Urinary bladder (tissue), 3 donors: ENCODE measurements at regions not wholly inside any gene's neighbourhood (a gene's known extent, or its start where the extent isn't known, plus 50 kb on each side); places are given as distances from the start of the nearest gene placed in this dataset.
"Not testable (repeated sequence)": the region's sequence is repeated elsewhere in the genome, so short reads cannot be mapped to it uniquely, and the experiment has no call there.

Experiments used
- DNase-seq: peaks from one replicate; pipeline ENCODE4 v3.0.0-alpha.2; 2015; ENCODE audit errors: extremely low spot score
- H3K27ac ChIP-seq: one replicate; pipeline ENCODE4 v1.5.1; 2013; ENCODE audit warnings: low read depth, mild to moderate bottlenecking, moderate library complexity
- H3K36me3 ChIP-seq: one replicate; pipeline ENCODE4 v1.6.1; 2013; ENCODE audit warnings: mild to moderate bottlenecking, moderate library complexity; ENCODE audit not compliant: insufficient read depth
- H3K4me1 ChIP-seq: one replicate; pipeline ENCODE4 v1.6.1; 2013; ENCODE audit warnings: mild to moderate bottlenecking, moderate library complexity; ENCODE audit not compliant: insufficient read depth
- H3K4me3 ChIP-seq: one replicate; pipeline ENCODE4 v1.5.1; 2013; ENCODE audit warnings: low read depth, low read length
- WGBS: extraction: QIAGEN DNeasy Blood & Tissue Kit; methylation state at CpG from one replicate; pipeline ENCODE4 v1.1.7; 2013; 5-methylcytosine and 5-hydroxymethylcytosine counted together
- donor health status: healthy with polysubstance abuse.
- donor health status: healthy.

- H3K4me1 ChIP-seq, result no peaks in the 10 kb centered on the region
- H3K36me3 ChIP-seq, result no peaks in the 10 kb centered on the region
- no peak overlapping the region for H3K27ac ChIP-seq
- peak; percentile 29 for DNase-seq
- WGBS, result 6% methylated on average over 2 of the region's 2 CpGs
- no peak overlapping the region for H3K4me3 ChIP-seq
Measured at GRCh38 chr3:81998139-81998755, 236.8 kb upstream of the GBE1 start.

DNA sequence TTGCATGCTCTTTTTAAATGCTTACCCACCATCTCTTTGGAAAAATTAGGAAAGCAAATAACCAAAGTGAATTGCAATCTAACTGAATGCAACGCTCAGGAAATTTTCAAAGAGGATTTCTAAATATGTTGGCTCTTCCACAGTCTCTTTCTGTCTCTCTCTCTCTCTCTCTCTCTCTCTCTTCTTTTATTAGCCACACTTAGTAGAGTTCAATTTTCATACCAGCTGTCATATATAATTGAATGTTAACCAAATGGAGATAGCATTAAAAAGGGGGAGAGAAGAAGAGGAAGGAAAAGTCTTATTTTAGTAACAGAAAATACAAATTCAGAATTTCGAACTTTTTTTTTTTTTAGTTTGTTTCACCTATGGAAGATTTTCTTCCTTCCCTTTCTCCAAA, 235.9 kb upstream of the GBE1 start:
- Histone ChIP-seq H3K4me1 (no peaks in the 10 kb centered on the region), H3K36me3 (no peaks in the 10 kb centered on the region), H3K27ac (no peak overlapping the region), H3K4me3 (no peak overlapping the region)
- 57% methylated on average over 2 of the region's 2 CpGs for WGBS
- no peak for DNase-seq

- Histone ChIP-seq H3K36me3 (no peaks in the 10 kb centered on the region), H3K27ac (no peak overlapping the region), H3K4me1 (no peaks in the 10 kb centered on the region), H3K4me3 (no peak overlapping the region)
- DNase-seq, result no peak
- 93% methylated on average over 2 of the region's 2 CpGs for WGBS
Measured at GRCh38 chr3:81995329-81995728, 233.9 kb upstream of the GBE1 start.

DNA sequence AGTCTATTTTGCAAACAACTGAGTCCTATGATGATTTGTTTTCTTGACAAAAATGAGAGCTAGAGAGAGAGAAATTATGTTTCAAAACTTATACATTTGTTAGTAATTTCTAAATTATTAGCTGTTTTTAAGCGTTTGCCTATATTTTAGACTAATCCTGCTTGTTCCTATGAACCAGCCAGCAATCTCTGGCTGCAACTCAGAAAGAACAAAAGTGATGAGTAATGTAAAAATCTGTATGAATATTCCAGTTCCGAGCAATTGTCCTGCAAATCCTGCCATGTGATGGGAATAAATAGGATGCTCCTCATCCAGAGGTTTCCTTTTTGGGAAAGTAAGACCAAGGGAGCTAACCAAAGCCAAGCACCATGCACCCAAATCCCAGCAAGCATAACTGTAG, 228.3 kb upstream of the GBE1 start:
- H3K36me3 ChIP-seq, result no peaks in the 10 kb centered on the region
- H3K4me1 ChIP-seq, result no peaks in the 10 kb centered on the region
- no peak overlapping the region for H3K4me3 ChIP-seq
- no peak overlapping the region for H3K27ac ChIP-seq
- no peak for DNase-seq
- 51% methylated on average over 2 of the region's 2 CpGs for whole genome bisulfite sequencing

DNA sequence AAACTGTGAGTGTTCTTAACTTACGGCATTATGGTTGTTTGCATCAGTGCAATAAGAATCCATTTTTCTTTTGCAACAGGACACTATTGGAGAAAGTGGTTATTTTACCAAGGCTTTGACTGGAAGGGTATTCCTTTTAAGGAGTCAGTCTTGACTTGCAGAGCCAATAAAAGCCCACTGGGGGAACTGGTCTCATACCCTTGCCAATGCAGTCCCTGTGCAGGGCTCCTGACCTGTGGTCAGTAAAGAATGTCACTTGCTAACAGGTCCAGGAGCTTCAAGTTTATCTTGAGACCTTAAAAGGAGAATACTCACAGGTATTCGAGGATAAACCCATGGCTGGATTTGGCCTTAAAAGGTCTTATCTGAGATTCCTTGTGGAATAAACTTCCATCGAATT, 227.8 kb upstream of the GBE1 start:
- 81% methylated on average over 3 of the region's 3 CpGs for whole genome bisulfite sequencing
- no peaks in the 10 kb centered on the region for H3K4me1 ChIP-seq
- DNase-seq, result no peak
- H3K27ac ChIP-seq, result no peak overlapping the region
- H3K36me3 ChIP-seq, result no peaks in the 10 kb centered on the region
- no peak overlapping the region for H3K4me3 ChIP-seq

GRCh38 chr3:81987412-81987811, 226.0 kb upstream of the GBE1 start:
- 93% methylated on average over 11 of the region's 11 CpGs for WGBS
- H3K27ac ChIP-seq, H3K4me1 ChIP-seq, H3K4me3 ChIP-seq, DNase-seq, H3K36me3 ChIP-seq: not testable (repeated sequence)

- Histone ChIP-seq H3K36me3 (no peaks in the 10 kb centered on the region), H3K4me3 (no peak overlapping the region), H3K27ac (no peak overlapping the region), H3K4me1 (no peaks in the 10 kb centered on the region)
- 81% methylated on average over 12 of the region's 12 CpGs for WGBS
- no peak for DNase-seq
Measured at GRCh38 chr3:81985996-81986723, 224.7 kb upstream of the GBE1 start.

- Histone ChIP-seq H3K36me3 (no peaks in the 10 kb centered on the region), H3K27ac (no peak overlapping the region), H3K4me3 (no peak overlapping the region), H3K4me1 (no peaks in the 10 kb centered on the region)
- WGBS, result 90% methylated on average over 1 of the region's 1 CpG
- no peak for DNase-seq
Measured at GRCh38 chr3:81983382-81983781, 221.9 kb upstream of the GBE1 start.

DNA sequence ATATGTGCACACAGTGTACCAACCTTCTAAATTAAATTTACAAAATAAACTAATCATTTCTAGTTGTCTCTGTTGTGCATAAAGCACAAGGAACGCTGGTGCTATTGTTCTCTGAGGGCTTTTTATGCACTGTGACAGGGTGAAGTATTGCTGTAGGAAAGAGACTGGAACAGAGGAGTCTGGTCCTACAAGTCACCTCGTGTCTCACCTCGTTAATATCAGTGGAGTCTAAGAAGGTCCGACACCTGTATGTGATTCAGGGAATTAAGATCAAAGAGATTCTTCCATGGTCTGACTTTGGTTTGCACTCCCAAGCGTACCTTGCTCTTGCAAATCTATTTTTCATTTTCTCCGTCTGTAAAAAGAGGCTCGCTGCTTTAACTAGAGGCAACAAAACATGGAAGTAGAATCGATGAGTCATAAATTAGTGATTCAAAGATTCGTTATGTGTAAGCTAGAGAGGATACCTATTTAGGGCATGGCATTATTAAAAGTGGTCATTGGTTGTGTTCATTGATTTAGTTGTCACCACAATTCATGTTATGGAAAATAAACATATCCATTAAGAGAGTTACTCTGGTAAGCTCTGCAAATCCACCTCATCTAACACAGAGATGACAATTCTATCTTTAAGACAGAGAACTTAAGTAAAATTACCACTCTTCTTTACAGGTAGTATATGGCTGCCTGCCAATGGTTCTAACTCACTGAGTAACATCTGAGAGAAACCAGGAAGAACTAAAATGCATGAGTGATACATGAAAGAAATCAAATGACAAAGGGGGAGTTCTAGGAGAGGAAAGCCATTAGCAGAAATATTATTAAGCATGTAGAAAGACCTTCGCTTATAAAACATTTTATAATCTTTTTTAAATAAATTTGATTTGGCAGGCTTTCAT, 219.4 kb upstream of the GBE1 start:
- WGBS, result 72% methylated on average over 10 of the region's 10 CpGs
- no peak overlapping the region for H3K4me3 ChIP-seq
- H3K27ac ChIP-seq, result no peak overlapping the region

DNA sequence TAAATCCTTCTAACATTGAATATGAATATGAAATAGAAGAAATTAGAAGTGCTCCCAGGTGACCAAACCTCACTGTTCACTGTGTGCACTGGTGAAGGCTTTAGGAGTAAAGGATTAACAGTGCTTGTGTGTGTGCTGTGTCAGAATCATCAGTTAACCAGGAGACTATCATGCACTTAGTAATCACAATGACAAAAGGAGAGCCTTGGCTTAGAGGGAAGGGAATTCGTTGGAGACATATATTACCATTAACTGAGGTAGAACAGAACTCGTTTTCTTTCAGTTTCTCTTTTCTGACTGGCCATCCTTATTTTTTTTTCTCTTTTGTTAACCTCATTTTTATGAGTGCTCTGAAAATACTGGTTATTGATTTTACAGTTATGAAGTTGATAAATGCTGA, 213.3 kb upstream of the GBE1 start:
- Histone ChIP-seq H3K4me1 (no peaks in the 10 kb centered on the region), H3K36me3 (no peaks in the 10 kb centered on the region), H3K27ac (no peak overlapping the region), H3K4me3 (no peak overlapping the region)
- DNase-seq, result no peak
- WGBS, result 35% methylated on average over 2 of the region's 2 CpGs

More for the DNA sequence above, 219.4 kb upstream of the GBE1 start:
- Histone ChIP-seq H3K36me3 (no peaks in the 10 kb centered on the region), H3K4me1 (no peaks in the 10 kb centered on the region)
- no peak for DNase-seq

GRCh38 chr3:81968658-81969057, 207.2 kb upstream of the GBE1 start:
- Histone ChIP-seq H3K4me3 (no peak overlapping the region), H3K4me1 (no peaks in the 10 kb centered on the region), H3K36me3 (no peaks in the 10 kb centered on the region), H3K27ac (no peak overlapping the region)
- WGBS, result 63% methylated on average over 4 of the region's 4 CpGs
- no peak for DNase-seq

DNA sequence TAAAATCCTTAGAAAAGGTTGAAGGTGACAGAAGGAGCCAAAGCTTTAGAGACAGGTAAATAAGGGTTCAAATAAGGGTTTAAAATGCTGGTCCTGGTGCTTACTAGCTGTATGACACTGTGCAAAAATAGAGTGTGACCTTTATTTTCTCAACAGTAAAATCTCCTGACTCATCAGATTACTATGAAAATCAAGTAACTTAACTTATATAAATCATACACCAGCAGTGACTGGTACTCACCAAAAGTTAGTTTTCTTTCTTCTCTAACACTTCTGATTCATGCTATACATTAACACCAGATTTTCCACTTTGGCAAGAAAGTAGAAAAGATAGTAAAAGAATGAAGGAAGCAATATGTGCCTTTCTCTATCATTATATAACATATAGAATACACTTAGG, 205.9 kb upstream of the GBE1 start:
- no peak overlapping the region for H3K27ac ChIP-seq
- H3K4me3 ChIP-seq, result no peak overlapping the region
- no peaks in the 10 kb centered on the region for H3K36me3 ChIP-seq
- no peaks in the 10 kb centered on the region for H3K4me1 ChIP-seq
- DNase-seq, result no peak

- 58% methylated on average over 2 of the region's 2 CpGs for WGBS
- no peak overlapping the region for H3K27ac ChIP-seq
- DNase-seq, result no peak
- H3K4me3 ChIP-seq, result no peak overlapping the region
- H3K4me1 ChIP-seq, result no peaks in the 10 kb centered on the region
- H3K36me3 ChIP-seq, result no peaks in the 10 kb centered on the region
Measured at GRCh38 chr3:81965696-81966095, 204.3 kb upstream of the GBE1 start.

GRCh38 chr3:81962396-81962795, 201.0 kb upstream of the GBE1 start:
- over 99% methylated on average over 2 of the region's 2 CpGs for WGBS
- H3K27ac ChIP-seq, result no peak overlapping the region
- H3K36me3 ChIP-seq, result no peaks in the 10 kb centered on the region
- no peaks in the 10 kb centered on the region for H3K4me1 ChIP-seq
- no peak overlapping the region for H3K4me3 ChIP-seq
- DNase-seq, result no peak
